ENCODE measurements at regions not wholly inside any gene's neighbourhood (a gene's known extent, or its start where the extent isn't known, plus 50 kb on each side); places are given as distances from the start of the nearest gene placed in this dataset.
A peak's percentile ranks its signal among the peaks of the same experiment; 100 is the strongest.
"Not testable (repeated sequence)": the region's sequence is repeated elsewhere in the genome, so short reads cannot be mapped to it uniquely, and the experiment has no call there.

- no peak for DNase-seq
Measured at GRCh38 chr2:191476901-191477300, 201.0 kb upstream of the NABP1 start.

DNA sequence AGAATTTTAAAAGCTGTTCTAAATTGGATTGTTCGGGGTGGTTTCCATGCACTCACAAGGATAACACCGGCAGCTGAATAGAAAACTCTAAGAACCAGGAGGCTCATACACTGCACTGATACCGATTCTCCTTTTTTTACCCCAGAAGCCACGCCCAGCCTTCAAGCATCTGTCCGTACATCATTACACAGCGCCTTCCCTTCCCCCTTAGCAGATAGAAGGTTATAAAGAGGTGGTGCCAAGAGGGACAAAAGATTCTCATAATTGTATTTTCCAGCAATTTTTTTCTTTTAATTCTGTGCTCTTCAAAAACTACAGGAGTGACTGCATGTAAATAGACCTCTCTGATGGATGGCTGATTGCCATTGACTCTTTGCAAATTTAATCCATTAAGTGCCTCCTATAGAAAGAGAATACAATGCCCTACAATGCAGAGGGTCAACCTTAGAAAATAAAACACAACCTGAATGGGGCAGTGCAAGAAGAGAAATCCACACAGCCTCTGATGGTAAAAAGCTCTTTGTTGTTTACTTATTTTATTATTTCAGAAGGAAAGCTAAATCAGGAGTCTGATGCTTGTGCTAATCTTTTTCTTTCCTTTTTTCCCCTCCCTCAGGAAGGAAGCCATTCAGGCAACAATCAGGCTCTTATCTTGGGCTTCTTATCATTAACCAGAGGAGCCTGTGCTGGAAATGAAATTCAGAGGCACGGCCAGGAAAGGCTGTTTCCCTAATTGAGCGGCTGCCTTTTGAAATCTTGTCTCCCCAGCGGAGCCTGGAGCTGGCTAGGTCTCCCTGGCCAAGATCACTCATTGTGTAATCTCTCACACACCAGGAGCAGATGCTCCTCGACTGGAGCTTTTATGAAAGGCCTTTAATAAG lies 198.9 kb upstream of the NABP1 start:
- peak; percentile 29 for DNase-seq

DNA sequence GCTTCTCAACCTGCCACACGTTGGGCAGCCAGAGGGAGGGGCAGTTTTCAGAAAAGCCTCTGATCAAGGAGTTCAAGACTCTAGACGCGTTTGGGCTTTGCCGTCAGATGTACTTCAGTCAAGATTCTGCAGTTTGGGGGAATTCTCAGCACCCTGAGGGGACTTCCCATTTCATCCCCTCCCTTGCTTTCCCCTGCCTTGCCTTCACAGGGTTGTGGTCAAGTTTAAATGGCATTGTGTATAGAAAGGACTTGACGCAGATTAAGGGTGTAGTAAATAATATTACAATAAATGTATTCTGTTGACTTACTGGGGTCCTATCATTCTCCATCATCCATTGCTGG lies 198.3 kb upstream of the NABP1 start:
- no peak for DNase-seq

DNA sequence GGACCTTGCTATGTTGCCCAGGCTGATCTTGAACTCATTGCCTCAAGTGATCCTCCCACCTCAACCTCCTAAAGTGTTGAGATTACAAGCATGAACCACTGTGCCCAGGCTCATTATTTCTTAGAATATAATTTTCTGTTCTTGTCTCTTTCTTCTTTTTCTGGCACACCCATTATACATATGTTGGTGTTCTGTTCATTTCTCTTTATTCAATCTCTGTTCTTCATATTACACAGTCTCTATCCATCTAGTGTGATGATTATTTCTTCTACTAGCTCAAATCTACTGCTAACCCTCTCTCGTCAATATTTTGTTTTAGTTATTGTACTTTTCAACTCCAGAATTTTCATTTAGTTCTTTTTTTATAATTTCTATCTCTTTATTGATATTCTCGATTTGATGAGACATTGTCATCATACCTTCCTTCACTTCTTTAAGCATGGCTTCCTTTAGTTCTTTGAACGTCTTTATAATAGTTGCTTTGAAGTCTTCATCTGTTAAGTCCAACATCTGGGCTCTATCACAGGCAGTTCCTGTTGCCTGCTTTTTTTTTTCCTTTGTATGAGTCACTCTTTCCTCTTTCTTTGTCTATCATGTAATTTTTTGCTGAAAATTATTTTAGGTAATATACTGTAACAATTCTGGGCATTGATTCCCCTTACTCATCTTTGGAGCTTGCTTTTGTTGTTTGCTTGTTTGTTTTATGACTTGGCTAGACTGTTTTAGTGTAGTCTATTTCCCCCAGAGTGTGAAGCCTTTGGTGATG lies 196.4 kb upstream of the NABP1 start:
- no peak for DNase-seq

GRCh38 chr2:191483117-191483516 lies 194.8 kb upstream of the NABP1 start:
- DNase-seq: no peak

DNA sequence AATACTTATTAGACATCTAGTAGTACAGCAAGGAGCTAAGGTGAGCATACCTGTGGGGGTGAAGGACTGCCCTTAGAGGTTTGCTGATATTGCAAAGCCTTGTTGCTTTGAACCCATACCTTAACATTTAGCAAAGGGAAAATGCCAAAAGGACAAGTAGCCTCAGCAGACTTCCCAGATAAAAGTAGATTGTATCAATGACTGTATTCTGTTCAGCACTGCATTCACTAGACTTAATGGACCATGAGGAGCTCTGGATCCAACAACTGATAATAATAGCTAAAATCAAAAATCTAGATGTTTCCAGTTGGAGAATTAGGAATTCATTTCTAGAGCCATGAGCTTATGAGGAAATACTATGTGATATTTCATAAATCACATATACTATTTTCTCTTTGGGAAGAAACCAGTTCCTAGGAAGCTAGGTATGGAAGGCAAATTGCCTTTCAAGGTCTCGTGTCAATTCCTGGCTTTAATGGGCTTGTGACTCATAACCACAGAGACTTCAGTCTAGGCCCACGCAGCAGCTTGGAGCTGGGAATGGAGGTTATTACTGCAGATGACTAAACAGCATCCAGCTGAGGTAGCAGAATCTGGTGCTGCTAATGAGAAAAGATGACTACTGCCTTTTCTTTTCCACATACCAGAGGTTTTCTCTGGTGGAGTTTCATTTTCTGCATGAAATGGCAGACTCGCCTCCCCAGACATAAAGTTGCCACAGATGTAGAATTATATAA lies 191.2 kb upstream of the NABP1 start:
- DNase-seq: no peak

- DNase-seq: no peak
Measured at GRCh38 chr2:191488135-191488534, 189.8 kb upstream of the NABP1 start.

DNA sequence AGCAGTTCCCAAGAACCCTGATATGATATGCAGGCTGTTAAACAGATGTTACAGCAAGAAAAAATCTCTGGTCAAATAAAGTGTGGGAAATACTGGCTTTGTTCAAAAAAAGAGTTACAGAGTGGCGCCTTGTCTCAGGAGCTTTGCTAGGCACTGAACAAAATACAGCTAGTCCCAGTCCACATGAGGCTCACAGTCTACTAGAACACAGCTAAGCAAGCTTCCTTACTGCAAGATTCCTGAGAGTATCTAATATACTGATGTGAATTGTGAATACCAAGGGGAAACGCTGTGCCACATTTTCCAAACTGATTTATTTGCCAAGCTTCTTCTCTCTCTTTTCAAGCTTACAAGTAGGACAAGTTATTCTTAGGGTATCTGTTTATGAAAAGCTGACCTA lies 188.8 kb upstream of the NABP1 start:
- no peak for DNase-seq

- no peak for DNase-seq
Measured at GRCh38 chr2:191496838-191497237, 181.1 kb upstream of the NABP1 start.

DNA sequence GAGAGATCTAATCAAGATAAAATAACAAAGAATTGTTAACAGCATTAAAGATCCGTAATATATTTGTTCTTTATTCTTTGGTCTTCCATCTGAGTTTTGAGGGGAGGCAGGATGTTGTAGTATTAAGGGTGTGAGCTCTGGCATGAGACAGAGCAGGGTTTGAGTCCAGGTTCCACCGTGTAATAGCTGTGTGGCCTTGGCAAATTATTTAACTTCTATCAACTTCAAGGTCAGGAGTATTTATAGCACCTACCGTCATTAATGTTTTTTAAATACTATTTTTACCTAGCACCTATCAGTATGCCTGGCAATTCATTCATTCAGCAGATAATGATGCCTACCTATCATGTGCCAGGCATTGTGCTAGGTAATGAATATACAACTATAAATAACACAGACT lies 180.1 kb upstream of the NABP1 start:
- no peak for DNase-seq

GRCh38 chr2:191499050-191499449 lies 178.9 kb upstream of the NABP1 start:
- DNase-seq: no peak

GRCh38 chr2:191499874-191500565 lies 177.9 kb upstream of the NABP1 start:
- no peak for DNase-seq

GRCh38 chr2:191500566-191500883 lies 177.4 kb upstream of the NABP1 start:
- no peak for DNase-seq

DNA sequence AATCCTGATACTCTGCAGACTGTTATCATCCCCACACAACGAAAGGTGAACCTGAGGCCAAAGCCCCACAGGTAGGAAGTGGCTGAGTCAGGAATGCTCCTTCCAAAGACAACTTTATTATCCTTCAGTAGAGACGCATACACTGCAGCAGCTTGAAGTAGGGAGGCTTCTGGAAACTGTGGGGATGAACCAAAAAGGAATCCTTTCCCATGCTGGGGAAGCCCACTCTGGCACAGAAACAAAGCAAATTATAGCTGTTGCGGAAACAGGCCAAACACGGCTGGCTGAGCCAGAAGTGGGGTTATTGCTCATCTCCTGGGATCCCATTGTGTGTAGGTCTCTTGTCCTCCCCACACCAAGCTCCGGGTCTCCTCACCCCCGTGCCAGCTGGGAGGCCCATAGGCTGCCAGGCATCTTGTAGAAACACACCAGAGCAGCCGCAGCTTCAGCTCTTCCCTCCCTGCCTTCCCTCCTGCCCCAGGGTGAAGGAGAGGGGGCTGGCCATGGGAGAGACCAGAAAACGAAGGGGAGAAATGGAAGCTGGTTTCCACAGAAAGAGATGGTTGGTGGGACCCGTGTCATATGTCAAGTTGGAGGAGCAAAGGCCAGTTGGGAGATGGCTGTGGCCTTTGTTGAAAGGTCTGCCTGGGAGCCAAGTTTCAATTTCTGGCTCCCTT lies 176.9 kb upstream of the NABP1 start:
- no peak for DNase-seq

DNA sequence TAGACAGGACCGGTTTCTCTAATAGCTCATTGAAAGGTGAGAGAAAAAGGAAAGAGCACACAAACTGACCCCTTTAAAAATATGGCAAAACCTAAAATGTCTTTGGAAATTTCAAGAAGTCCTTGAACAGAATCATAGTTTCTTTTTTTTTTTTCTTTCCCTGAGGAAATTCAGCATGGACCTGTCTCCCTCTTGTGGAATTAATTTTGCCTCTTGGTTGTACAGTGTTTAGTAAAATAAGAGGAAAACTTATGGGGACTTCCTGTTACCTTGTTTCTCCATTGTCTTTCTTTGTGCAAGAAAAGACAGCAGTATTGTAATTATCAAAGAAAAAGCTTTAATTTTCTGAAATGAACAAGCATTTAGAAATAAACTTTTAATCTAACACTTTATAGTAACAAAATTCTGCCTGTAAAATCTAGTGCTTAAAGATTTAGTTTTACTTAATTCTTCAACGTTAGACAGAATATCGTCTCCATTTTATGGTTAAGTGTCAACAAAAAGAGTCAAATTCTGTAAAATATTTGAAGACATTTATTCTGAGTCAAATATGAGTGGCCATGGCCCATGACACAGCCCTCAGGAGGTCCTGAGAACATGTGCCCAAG lies 176.3 kb upstream of the NABP1 start:
- no peak for DNase-seq

GRCh38 chr2:191506515-191506914 lies 171.4 kb upstream of the NABP1 start:
- no peak for DNase-seq

DNA sequence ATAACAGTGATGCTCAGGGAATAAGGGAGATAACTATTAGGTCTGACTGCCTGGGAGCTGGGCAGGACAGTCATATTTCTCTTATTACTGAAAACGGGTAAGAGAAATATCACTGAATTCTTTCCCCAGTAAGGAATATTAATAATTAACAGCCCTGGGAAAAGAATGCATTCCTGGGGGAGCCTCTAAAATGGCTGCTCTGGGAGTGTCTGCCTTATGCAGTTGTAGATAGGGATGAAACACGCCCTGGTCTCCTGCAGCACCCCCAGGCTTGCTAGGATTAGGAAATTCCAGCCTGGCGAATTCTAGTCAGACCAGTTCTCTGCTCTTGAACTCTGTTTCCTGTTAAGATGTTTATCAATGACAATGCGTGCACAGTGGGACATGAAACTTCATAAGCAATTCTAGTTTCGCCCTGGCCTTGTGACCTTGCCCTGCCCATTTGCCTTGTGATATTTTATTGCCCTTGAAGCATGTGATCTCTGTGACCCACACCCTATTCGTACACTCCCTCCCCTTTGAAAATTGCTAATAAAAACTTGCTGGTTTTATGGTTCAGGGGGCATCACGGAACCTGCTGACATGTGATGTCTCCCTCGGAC lies 170.6 kb upstream of the NABP1 start:
- not testable (repeated sequence) for DNase-seq

DNA sequence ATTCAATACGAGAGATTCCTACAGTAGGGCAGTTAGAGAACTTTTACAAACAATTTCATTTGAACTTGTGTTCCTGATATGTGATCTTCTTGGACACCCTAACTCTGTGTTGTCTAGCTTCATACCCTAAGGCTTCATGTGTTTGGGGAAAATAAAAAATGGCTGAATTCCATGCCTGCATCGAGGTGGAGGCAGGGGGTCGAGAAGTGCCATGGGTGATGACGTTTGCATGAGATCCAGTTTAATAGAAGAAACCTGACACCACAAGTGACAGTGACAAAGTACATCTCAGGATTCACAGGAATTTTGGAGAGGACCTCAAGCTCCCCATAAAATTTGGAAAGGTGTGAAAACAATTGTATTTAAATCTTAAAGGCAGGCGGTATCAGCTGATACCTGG lies 169.2 kb upstream of the NABP1 start:
- DNase-seq: no peak

DNA sequence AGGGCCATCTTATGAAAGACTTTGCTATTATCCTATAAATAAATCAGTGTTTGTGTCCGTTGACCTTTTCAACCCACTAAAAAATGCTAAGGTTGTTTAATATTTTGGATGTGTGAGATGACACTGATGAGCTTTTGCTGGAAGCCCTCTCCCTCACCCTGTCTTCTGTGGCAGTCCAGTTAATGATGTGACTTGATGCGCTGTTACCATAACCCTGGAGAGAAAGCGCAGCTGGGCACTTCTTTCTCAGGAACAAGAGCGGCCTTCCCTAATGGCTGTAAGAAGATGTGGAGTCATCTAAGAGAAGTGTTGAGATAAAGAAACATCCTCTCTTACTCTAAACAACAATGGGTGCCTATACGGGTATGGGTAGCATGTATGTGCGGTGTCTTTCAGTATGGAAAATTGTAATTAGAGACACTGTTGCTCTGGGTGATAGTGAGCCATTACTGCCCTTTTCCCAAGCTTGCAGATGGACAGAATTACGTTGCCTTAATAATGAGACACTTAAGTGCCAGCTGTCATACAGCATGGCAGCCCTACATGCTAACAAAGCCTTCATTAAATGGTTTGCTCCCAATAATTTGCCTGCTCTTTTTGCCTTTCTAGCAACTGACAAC lies 165.6 kb upstream of the NABP1 start:
- no peak for DNase-seq

DNA sequence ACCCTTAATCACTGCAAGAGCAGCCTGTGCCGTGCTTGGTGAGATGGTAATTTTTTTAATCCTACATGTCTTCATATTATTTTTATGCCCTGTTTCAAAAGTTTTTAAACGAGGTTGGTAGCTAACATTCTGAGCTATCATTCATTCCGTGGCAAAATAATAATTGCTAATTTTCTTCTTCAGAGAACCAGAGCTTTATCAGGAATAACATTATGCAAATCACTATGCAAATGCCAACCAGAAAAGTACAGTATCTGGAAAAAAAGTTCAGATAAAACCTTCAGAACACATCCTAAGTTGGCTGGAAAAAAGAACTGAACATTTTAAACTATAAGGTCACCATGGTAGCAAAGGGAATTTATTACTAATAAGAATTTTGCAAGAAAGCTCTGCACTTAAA lies 165.1 kb upstream of the NABP1 start:
- DNase-seq: no peak

DNA sequence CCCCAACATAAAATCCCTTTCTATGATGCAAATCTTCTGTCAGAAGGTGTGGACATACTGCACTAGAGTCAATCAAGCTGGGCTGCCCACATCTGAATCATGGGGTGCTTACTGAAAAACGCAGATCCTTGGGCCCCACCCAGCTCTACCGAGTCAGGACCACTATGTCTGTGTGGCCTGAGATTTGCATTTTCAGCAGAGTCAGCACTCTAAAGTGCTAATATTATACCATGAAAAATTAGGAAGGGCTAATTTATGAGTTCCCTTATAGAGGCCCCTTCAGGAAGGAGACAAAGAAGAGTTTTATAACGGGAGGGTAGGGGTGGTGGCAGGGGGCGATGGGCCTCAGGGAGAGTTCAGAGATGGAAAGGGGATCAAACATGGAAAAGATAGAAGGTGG lies 163.3 kb upstream of the NABP1 start:
- no peak for DNase-seq
